ENCODE measurements at regions not wholly inside any gene's neighbourhood (a gene's known extent, or its start where the extent isn't known, plus 50 kb on each side); places are given as distances from the start of the nearest gene placed in this dataset.

DNA sequence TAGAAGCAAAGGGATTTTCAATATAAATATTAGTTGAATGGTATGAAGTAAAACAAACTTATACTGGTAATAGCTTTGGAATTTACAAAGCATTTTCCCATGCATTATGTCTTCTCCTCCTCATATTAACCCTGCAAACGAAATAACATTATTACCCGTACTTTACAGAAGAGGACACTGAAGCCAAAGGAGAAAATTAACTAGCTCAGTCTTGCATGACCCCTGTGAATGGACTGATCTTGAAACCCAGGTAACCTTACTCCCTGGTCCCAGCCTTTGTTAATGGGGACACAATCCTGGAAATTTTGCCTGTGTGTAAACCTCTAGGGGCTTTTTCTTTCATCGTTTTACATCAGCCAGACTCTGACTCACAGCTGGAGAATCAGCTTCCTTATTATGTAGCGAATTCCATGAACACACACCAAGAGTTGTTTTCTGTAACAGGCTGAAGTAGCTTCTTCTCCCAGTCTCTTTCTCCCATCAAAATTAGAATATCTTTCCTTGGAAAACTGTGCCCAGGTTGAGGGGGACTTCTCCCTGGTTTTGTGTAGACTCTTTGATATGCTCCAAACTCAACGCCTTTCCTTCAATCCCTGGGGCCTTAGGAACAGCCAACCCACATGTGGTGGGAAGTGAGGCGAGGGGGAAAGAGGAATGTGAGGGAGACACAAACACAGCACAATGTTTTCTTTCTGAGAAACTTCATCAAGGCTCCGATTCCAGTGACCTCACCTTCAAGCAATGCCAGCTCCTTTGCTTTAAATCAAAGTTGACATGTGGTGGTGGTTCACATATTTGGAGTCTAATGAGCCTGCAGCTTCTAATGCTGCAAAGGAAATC is 480.9 kb upstream of the PAPPA start:
- H3K36me3 Mint-ChIP-seq (ENCODE audit: unreplicated experiment), result no peaks in the 10 kb centered on the region
- H3K27ac Mint-ChIP-seq (ENCODE audit: unreplicated experiment), result no peak overlapping the region
- H3K27me3 Mint-ChIP-seq (ENCODE audit: unreplicated experiment), result no peaks in the 10 kb centered on the region
- no peaks in the 10 kb centered on the region for H3K9me3 Mint-ChIP-seq (ENCODE audit: unreplicated experiment)
- H3K4me1 Mint-ChIP-seq (ENCODE audit: low read depth, unreplicated experiment), result no peaks in the 10 kb centered on the region
- no peak overlapping the region for H3K4me3 Mint-ChIP-seq (ENCODE audit: unreplicated experiment)
- no peak for TF ChIP-seq CTCF (IDR thresholded peaks at IDR 0.05; ENCODE audit: partially characterized antibody, unreplicated experiment)
- no peak for DNase-seq

GRCh38 chr9:115673599-115673998 is 480.0 kb upstream of the PAPPA start:
- H3K27ac Mint-ChIP-seq (ENCODE audit: unreplicated experiment), result no peak overlapping the region
- no peaks in the 10 kb centered on the region for H3K4me1 Mint-ChIP-seq (ENCODE audit: low read depth, unreplicated experiment)
- H3K4me3 Mint-ChIP-seq (ENCODE audit: unreplicated experiment), result no peak overlapping the region
- no peak for TF ChIP-seq CTCF (IDR thresholded peaks at IDR 0.05; ENCODE audit: partially characterized antibody, unreplicated experiment)
- H3K36me3 Mint-ChIP-seq (ENCODE audit: unreplicated experiment), result no peaks in the 10 kb centered on the region
- DNase-seq, result no peak
- H3K9me3 Mint-ChIP-seq (ENCODE audit: unreplicated experiment), result no peaks in the 10 kb centered on the region
- H3K27me3 Mint-ChIP-seq (ENCODE audit: unreplicated experiment), result no peaks in the 10 kb centered on the region

DNA sequence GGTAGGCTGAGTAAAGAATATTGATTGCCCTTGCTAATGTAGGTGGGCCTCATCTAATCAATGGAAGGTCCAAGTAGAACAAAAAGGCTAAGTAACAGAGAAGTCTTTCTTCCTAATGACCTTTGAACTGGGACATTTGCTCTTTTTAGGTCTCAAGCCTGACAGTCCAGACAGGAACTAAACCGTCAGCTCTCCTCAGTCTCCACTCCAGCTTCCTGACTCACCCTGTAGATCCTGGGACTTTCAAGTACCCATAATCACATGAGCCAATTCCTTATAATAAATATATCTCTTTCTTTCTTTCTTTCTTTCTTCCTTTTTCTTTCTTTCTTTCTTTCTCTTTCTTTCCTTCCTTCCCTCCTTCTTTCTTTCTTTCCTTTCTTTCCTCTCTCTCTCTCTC is 479.5 kb upstream of the PAPPA start:
- DNase-seq, result no peak
- no peaks in the 10 kb centered on the region for H3K27me3 Mint-ChIP-seq (ENCODE audit: unreplicated experiment)
- H3K27ac Mint-ChIP-seq (ENCODE audit: unreplicated experiment), result no peak overlapping the region
- no peaks in the 10 kb centered on the region for H3K36me3 Mint-ChIP-seq (ENCODE audit: unreplicated experiment)
- no peak overlapping the region for H3K4me3 Mint-ChIP-seq (ENCODE audit: unreplicated experiment)
- TF ChIP-seq CTCF (IDR thresholded peaks at IDR 0.05; ENCODE audit: partially characterized antibody, unreplicated experiment), result no peak
- no peaks in the 10 kb centered on the region for H3K4me1 Mint-ChIP-seq (ENCODE audit: low read depth, unreplicated experiment)
- no peaks in the 10 kb centered on the region for H3K9me3 Mint-ChIP-seq (ENCODE audit: unreplicated experiment)

DNA sequence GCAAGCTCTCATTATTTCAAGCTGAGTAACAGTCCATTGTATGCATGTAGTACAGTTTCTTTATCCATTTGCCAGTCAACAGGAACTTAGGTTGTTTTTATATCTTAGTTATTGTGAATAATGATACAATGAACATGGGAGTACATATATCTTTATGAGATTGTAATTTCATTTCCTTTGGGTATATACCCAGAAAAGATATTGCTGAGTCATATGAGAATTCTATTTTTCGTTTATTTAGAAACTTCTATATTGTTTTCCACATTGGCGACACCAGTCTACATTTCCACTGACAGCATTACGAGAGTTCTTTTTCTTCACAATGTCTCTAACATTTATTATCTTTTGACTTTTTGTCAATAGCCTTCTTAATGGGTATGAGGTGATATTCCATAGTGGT is 477.8 kb upstream of the PAPPA start:
- TF ChIP-seq CTCF (IDR thresholded peaks at IDR 0.05; ENCODE audit: partially characterized antibody, unreplicated experiment), result no peak
- Mint-ChIP-seq H3K36me3 (ENCODE audit: unreplicated experiment) (no peaks in the 10 kb centered on the region), H3K27me3 (ENCODE audit: unreplicated experiment) (no peaks in the 10 kb centered on the region), H3K4me3 (ENCODE audit: unreplicated experiment) (no peak overlapping the region), H3K4me1 (ENCODE audit: low read depth, unreplicated experiment) (no peaks in the 10 kb centered on the region), H3K27ac (ENCODE audit: unreplicated experiment) (no peak overlapping the region), H3K9me3 (ENCODE audit: unreplicated experiment) (no peaks in the 10 kb centered on the region)
- no peak for DNase-seq

DNA sequence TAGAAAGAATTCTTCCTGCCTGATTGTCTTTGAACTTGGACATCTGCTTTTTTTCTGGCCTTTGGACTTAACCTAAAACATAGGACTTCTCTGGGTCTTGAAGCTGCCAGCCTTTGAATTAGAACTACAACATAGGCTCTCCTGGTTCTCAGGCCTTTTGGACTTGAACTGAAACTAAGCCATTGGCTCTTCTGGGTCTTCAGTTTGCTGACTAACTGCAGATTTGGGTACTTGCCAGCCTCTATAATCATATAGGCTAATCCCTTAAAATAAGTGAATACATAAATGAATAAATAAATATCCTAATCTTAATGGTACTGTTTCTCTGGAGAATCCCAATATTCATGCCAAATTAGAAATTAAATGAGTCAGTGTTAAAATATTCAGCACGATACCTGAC is 473.4 kb upstream of the PAPPA start:
- no peak overlapping the region for H3K4me3 Mint-ChIP-seq (ENCODE audit: unreplicated experiment)
- H3K27ac Mint-ChIP-seq (ENCODE audit: unreplicated experiment), result no peak overlapping the region
- TF ChIP-seq CTCF (IDR thresholded peaks at IDR 0.05; ENCODE audit: partially characterized antibody, unreplicated experiment), result no peak
- no peak for DNase-seq
- no peaks in the 10 kb centered on the region for H3K9me3 Mint-ChIP-seq (ENCODE audit: unreplicated experiment)
- H3K36me3 Mint-ChIP-seq (ENCODE audit: unreplicated experiment), result no peaks in the 10 kb centered on the region
- H3K4me1 Mint-ChIP-seq (ENCODE audit: low read depth, unreplicated experiment), result no peaks in the 10 kb centered on the region
- no peaks in the 10 kb centered on the region for H3K27me3 Mint-ChIP-seq (ENCODE audit: unreplicated experiment)

Data from glutamatergic neuron (in vitro differentiated cells).